ENCODE measurements at regions not wholly inside any gene's neighbourhood (a gene's known extent, or its start where the extent isn't known, plus 50 kb on each side); places are given as distances from the start of the nearest gene placed in this dataset.

- TF ChIP-seq EZH2 (IDR thresholded peaks at IDR 0.05; ENCODE audit: borderline replicate concordance, insufficient read depth, low read length, poor library complexity, severe bottlenecking) = no peak
These were observed 281.1 kb upstream of the NCKAP5 start for GRCh38 chr2:133849341-133849740.

GRCh38 chr2:133854603-133855200 is 286.4 kb upstream of the NCKAP5 start:
- no peaks in the 10 kb centered on the region for H3K36me3 ChIP-seq (ENCODE audit: insufficient read depth, low read length)
- H3K4me3 ChIP-seq (ENCODE audit: low read length) = no peak overlapping the region
- no peaks in the 10 kb centered on the region for H3K27me3 ChIP-seq (ENCODE audit: insufficient read depth, low read depth, low read length)
- no peak overlapping the region for H3K9ac ChIP-seq (ENCODE audit: low read length)
- no peak overlapping the region for H2AFZ ChIP-seq (ENCODE audit: low read depth, low read length)
- no peak for TF ChIP-seq RAD21 (conservative IDR thresholded peaks at IDR 0.05)
- no peak for TF ChIP-seq EP300 (conservative IDR thresholded peaks at IDR 0.05; ENCODE audit: poor library complexity, severe bottlenecking)
- TF ChIP-seq TAF1 (IDR thresholded peaks at IDR 0.05; ENCODE audit: low read depth) = no peak
- TF ChIP-seq SMC3 (conservative IDR thresholded peaks at IDR 0.05; ENCODE audit: poor library complexity) = no peak
- no peak for TF ChIP-seq MXI1 (conservative IDR thresholded peaks at IDR 0.05; ENCODE audit: poor library complexity, severe bottlenecking)
- TF ChIP-seq POLR2AphosphoS5 (IDR thresholded peaks at IDR 0.05) = no peak
- TF ChIP-seq REST (IDR thresholded peaks at IDR 0.05; ENCODE audit: borderline replicate concordance) = no peak
- TF ChIP-seq, protein P1, sequence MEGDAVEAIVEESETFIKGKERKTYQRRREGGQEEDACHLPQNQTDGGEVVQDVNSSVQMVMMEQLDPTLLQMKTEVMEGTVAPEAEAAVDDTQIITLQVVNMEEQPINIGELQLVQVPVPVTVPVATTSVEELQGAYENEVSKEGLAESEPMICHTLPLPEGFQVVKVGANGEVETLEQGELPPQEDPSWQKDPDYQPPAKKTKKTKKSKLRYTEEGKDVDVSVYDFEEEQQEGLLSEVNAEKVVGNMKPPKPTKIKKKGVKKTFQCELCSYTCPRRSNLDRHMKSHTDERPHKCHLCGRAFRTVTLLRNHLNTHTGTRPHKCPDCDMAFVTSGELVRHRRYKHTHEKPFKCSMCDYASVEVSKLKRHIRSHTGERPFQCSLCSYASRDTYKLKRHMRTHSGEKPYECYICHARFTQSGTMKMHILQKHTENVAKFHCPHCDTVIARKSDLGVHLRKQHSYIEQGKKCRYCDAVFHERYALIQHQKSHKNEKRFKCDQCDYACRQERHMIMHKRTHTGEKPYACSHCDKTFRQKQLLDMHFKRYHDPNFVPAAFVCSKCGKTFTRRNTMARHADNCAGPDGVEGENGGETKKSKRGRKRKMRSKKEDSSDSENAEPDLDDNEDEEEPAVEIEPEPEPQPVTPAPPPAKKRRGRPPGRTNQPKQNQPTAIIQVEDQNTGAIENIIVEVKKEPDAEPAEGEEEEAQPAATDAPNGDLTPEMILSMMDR (IDR thresholded peaks at IDR 0.05; ENCODE audit: poor library complexity, severe bottlenecking) = no peak
- no peak for TF ChIP-seq EZH2 (IDR thresholded peaks at IDR 0.05; ENCODE audit: borderline replicate concordance, insufficient read depth, low read length, poor library complexity, severe bottlenecking)
- H3K9me2 ChIP-seq (ENCODE audit: insufficient read depth, low read length) = no peaks in the 10 kb centered on the region
- H3K79me2 ChIP-seq (replicated peaks; ENCODE audit: insufficient read depth, low read length) = no peaks in the 10 kb centered on the region
- H3F3A ChIP-seq (ENCODE audit: insufficient read depth, low read length, poor library complexity, severe bottlenecking) = no peaks in the 10 kb centered on the region
- peaks cover 6% of the 10 kb centered on the region for H3K9me3 ChIP-seq (ENCODE audit: low read length)
- no peaks in the 10 kb centered on the region for H4K20me1 ChIP-seq (ENCODE audit: insufficient read depth)
- H3K27ac ChIP-seq (ENCODE audit: low read length) = no peak overlapping the region
- no peak overlapping the region for H3K4me2 ChIP-seq (ENCODE audit: low read length)

More at GRCh38 chr2:133849341-133849740, 281.1 kb upstream of the NCKAP5 start:
- no peaks in the 10 kb centered on the region for H3K79me2 ChIP-seq (replicated peaks; ENCODE audit: insufficient read depth, low read length)
- H3F3A ChIP-seq (ENCODE audit: insufficient read depth, low read length, poor library complexity, severe bottlenecking) = no peaks in the 10 kb centered on the region
- no peak overlapping the region for H3K4me3 ChIP-seq (ENCODE audit: low read length)
- no peaks in the 10 kb centered on the region for H3K27me3 ChIP-seq (ENCODE audit: insufficient read depth, low read depth, low read length)
- H4K20me1 ChIP-seq (ENCODE audit: insufficient read depth) = no peaks in the 10 kb centered on the region
- H2AFZ ChIP-seq (ENCODE audit: low read depth, low read length) = no peak overlapping the region
- peaks cover 6% of the 10 kb centered on the region for H3K9me3 ChIP-seq (ENCODE audit: low read length)
- no peaks in the 10 kb centered on the region for H3K9me2 ChIP-seq (ENCODE audit: insufficient read depth, low read length)
- H3K9ac ChIP-seq (ENCODE audit: low read length) = no peak overlapping the region
- H3K36me3 ChIP-seq (ENCODE audit: insufficient read depth, low read length) = no peaks in the 10 kb centered on the region
- H3K4me2 ChIP-seq (ENCODE audit: low read length) = no peak overlapping the region
- no peak overlapping the region for H3K27ac ChIP-seq (ENCODE audit: low read length)
